ENCODE measurements at regions not wholly inside any gene's neighbourhood (a gene's known extent, or its start where the extent isn't known, plus 50 kb on each side); places are given as distances from the start of the nearest gene placed in this dataset.
"Not testable (repeated sequence)": the region's sequence is repeated elsewhere in the genome, so short reads cannot be mapped to it uniquely, and the experiment has no call there.

DNA sequence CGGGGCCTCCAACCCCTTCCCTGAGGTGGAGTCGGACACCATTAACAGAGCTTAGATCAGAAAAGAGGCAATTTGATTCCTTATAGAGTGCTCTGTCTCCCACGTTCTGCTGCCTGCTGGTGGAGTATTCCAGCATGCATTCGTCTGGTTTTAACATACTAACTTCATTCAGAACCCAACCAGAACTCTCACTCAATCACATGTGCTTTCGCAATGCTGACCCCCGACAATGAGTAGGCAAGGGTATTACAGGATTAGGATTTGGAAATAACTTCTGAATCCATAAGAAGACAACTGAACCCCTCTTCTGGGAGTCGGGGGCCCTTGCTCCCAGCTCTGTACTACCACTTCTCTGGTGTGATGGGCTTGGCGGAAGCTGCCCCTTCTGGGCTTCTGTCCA lies 55.7 kb upstream of the HABP2 start:
- peaks cover 13% of the 10 kb centered on the region for H3K27me3 Mint-ChIP-seq
- H3K4me1 Mint-ChIP-seq (ENCODE audit: low read depth), result no peaks in the 10 kb centered on the region
- ChIA-PET CTCF (no interaction called here), POLR2A (no interaction called here)
- no peak for ATAC-seq
- H3K36me3 Mint-ChIP-seq (ENCODE audit: low read depth), result no peaks in the 10 kb centered on the region
- no peak for DNase-seq
- no peak overlapping the region for H3K4me3 Mint-ChIP-seq
- TF ChIP-seq CTCF (IDR thresholded peaks at IDR 0.05), result no peak
- no peak overlapping the region for H3K27ac Mint-ChIP-seq
- intact Hi-C loops (cut with micrococcal nuclease), result no loop called here
- no peaks in the 10 kb centered on the region for H3K9me3 Mint-ChIP-seq

DNA sequence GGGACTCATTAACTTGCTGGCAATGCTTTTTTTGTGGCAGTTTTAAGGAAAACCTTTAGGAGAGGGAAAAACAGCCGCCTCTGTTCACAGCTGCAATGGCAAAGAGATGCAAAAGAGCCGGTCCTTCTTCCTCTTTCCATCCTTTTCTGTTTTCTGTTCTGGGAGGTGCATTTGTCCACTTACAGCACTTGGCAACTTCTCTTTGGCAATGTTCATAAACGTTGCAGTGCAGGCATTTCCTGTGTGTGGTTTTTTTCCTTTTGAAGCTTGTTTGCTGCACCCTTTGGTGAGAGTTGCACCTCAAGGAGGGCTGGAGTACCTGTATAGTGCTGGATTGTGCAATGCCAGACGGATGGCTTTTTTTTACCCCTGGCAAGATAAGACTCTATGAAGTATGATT lies 53.9 kb upstream of the HABP2 start:
- ChIA-PET POLR2A (no interaction called here), CTCF (no interaction called here)
- H3K27ac Mint-ChIP-seq, result no peak overlapping the region
- ATAC-seq (no peak), DNase-seq (no peak)
- H3K9me3 Mint-ChIP-seq, result no peaks in the 10 kb centered on the region
- no peak for TF ChIP-seq CTCF (IDR thresholded peaks at IDR 0.05)
- H3K4me3 Mint-ChIP-seq, result no peak overlapping the region
- intact Hi-C loops (cut with micrococcal nuclease), result no loop called here
- peaks cover 12% of the 10 kb centered on the region for H3K27me3 Mint-ChIP-seq
- no peaks in the 10 kb centered on the region for H3K36me3 Mint-ChIP-seq (ENCODE audit: low read depth)
- no peaks in the 10 kb centered on the region for H3K4me1 Mint-ChIP-seq (ENCODE audit: low read depth)

- H3K4me3 Mint-ChIP-seq, result no peak overlapping the region
- H3K27ac Mint-ChIP-seq, result no peak overlapping the region
- no peak for ATAC-seq
- DNase-seq, result no peak
- no peak for TF ChIP-seq CTCF (IDR thresholded peaks at IDR 0.05)
- ChIA-PET CTCF (interaction anchor here (1.0 kb wide), 1 partner anchor 55 kb away, joined by 3 read pairs; no protein-coding TSS in a partner anchor), POLR2A (no interaction called here)
- no peaks in the 10 kb centered on the region for H3K36me3 Mint-ChIP-seq (ENCODE audit: low read depth)
- H3K4me1 Mint-ChIP-seq (ENCODE audit: low read depth), result no peaks in the 10 kb centered on the region
- intact Hi-C loops (cut with micrococcal nuclease), result no loop called here
- H3K27me3 Mint-ChIP-seq, result peaks cover 12% of the 10 kb centered on the region
- no peaks in the 10 kb centered on the region for H3K9me3 Mint-ChIP-seq
Measured at GRCh38 chr10:113499806-113500205, 53.0 kb upstream of the HABP2 start.

DNA sequence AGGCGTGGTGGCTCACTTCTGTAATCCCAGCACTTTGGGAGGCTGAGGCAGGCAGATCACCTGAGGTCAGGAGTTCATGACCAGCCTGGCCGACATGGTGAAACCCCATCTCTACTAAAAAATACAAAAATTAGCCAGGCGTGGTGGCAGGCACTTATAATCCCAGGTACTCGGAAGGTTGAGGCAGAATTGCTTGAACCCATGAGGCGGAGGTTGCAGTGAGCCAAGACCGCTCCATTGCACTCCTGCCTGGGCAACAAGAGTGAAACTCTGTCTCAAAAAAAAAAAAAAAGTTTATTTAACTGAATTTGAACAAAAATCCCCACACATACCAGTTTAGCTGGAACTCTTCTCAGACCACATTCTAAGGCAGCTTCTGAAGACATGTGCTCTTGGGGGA lies 51.8 kb upstream of the HABP2 start:
- POLR2A ChIA-PET; H3K4me3 Mint-ChIP-seq; H3K9me3 Mint-ChIP-seq; H3K27me3 Mint-ChIP-seq; DNase-seq; H3K4me1 Mint-ChIP-seq (ENCODE audit: low read depth); CTCF ChIA-PET; H3K27ac Mint-ChIP-seq; H3K36me3 Mint-ChIP-seq (ENCODE audit: low read depth); ATAC-seq; intact Hi-C loops (cut with micrococcal nuclease): not testable (repeated sequence)

All from activated CD8-positive, alpha-beta T cell treated with anti-CD3 and anti-CD28 coated beads for 36 hours (primary cell).